ENCODE measurements at regions not wholly inside any gene's neighbourhood (a gene's known extent, or its start where the extent isn't known, plus 50 kb on each side); places are given as distances from the start of the nearest gene placed in this dataset.
A peak's percentile ranks its signal among the peaks of the same experiment; 100 is the strongest.

GRCh38 chr1:239723776-239724367, 337.5 kb downstream of the CHRM3 start:
- TF ChIP-seq CTCF (conservative IDR thresholded peaks at IDR 0.05), result no peak
- no peak overlapping the region for H3K27ac ChIP-seq

- TF ChIP-seq CTCF (conservative IDR thresholded peaks at IDR 0.05), result no peak
- peak overlapping the region; percentile 16; the same call in 1 of the 2 replicates for H3K27ac ChIP-seq
These were observed 339.0 kb downstream of the CHRM3 start for GRCh38 chr1:239725371-239725770.

- peak overlapping the region; percentile 16; the same call in 1 of the 2 replicates for H3K27ac ChIP-seq
- no peak for TF ChIP-seq CTCF (conservative IDR thresholded peaks at IDR 0.05)
These were observed 339.6 kb downstream of the CHRM3 start for GRCh38 chr1:239725933-239726332.

GRCh38 chr1:239730378-239730777, 344.0 kb downstream of the CHRM3 start:
- TF ChIP-seq CTCF (conservative IDR thresholded peaks at IDR 0.05), result no peak
- H3K27ac ChIP-seq, result no peak overlapping the region

- H3K27ac ChIP-seq, result no peak overlapping the region
- TF ChIP-seq CTCF (conservative IDR thresholded peaks at IDR 0.05), result no peak
These were observed 344.8 kb downstream of the CHRM3 start for GRCh38 chr1:239731082-239731748.

GRCh38 chr1:239732770-239733169, 346.4 kb downstream of the CHRM3 start:
- H3K27ac ChIP-seq, result no peak overlapping the region
- no peak for TF ChIP-seq CTCF (conservative IDR thresholded peaks at IDR 0.05)

GRCh38 chr1:239733995-239734394, 347.6 kb downstream of the CHRM3 start:
- no peak for TF ChIP-seq CTCF (conservative IDR thresholded peaks at IDR 0.05)
- H3K27ac ChIP-seq, result no peak overlapping the region
